Lung (tissue), 11 donors: ENCODE measurements at regions not wholly inside any gene's neighbourhood (a gene's known extent, or its start where the extent isn't known, plus 50 kb on each side); places are given as distances from the start of the nearest gene placed in this dataset.
"Not testable (repeated sequence)": the region's sequence is repeated elsewhere in the genome, so short reads cannot be mapped to it uniquely, and the experiment has no call there.

Experiments used
- ATAC-seq: fragments of 200-7000 bp; cut with Tn5 transposase; one replicate; pipeline ENCODE4 v1.9.1; 2020; ENCODE audit warnings: moderate number of reproducible peaks; ENCODE audit not compliant: insufficient read depth, low FRiP score
- DNase-seq, 3 donors: peaks; one replicate each; pipeline ENCODE4 v3.0.0-alpha.2; 2013 to 2017
- H3K27ac ChIP-seq, 2 donors: one replicate each; pipeline ENCODE4 v1.5.1; 2013; ENCODE audit warnings: mild to moderate bottlenecking in 2 of 2, moderate library complexity in 2 of 2, control low read depth in 1 of 2, inconsistent platforms in 1 of 2, low read depth in 1 of 2, low read length in 1 of 2
- H3K27me3 ChIP-seq, 3 donors: one replicate each; pipeline ENCODE4 v1.5.1; 2013; ENCODE audit warnings: low read length in 2 of 3; ENCODE audit not compliant: control insufficient read depth in 3 of 3, insufficient read depth in 3 of 3
- H3K36me3 ChIP-seq, 4 donors: one replicate each; pipeline ENCODE4 v1.5.1; 2013; ENCODE audit warnings: low read length in 4 of 4, mild to moderate bottlenecking in 1 of 4, moderate library complexity in 1 of 4; ENCODE audit not compliant: control insufficient read depth in 4 of 4, insufficient read depth in 4 of 4
- H3K4me1 ChIP-seq, 5 donors: one replicate each; pipeline ENCODE4 v1.5.1; 2013; ENCODE audit warnings: low read length in 5 of 5, mild to moderate bottlenecking in 2 of 5, moderate library complexity in 1 of 5; ENCODE audit not compliant: control insufficient read depth in 5 of 5, insufficient read depth in 5 of 5
- H3K4me3 ChIP-seq: one replicate; pipeline ENCODE4 v1.5.1; 2013; ENCODE audit warnings: mild to moderate bottlenecking, control low read depth, moderate library complexity
- H3K9ac ChIP-seq, 2 donors: one replicate each; pipeline ENCODE4 v1.5.1; 2013; ENCODE audit warnings: low read length in 2 of 2, control low read depth in 1 of 2; ENCODE audit not compliant: insufficient read depth in 1 of 2
- H3K9me3 ChIP-seq, 4 donors: one replicate each; pipeline ENCODE4 v1.5.1; 2013; ENCODE audit warnings: low read length in 3 of 4, mild to moderate bottlenecking in 1 of 4, moderate library complexity in 1 of 4; ENCODE audit not compliant: control insufficient read depth in 4 of 4, insufficient read depth in 3 of 4
- WGBS, 2 donors: extraction: QIAGEN DNeasy Blood & Tissue Kit; methylation state at CpG; one replicate each; pipeline ENCODE4 v1.1.7; 2013; 5-methylcytosine and 5-hydroxymethylcytosine counted together
- TF ChIP-seq, protein P1 (sequence below): IDR thresholded peaks from 2 replicates; pipeline ENCODE4 v1.5.1; 2012; ENCODE audit warnings: mild to moderate bottlenecking; ENCODE audit errors: control extremely low read depth, extremely low read depth
- donor health status: control.
- donor health status: control.
- donor health status: Bipolar disorder and iron deficiency.
- donor health status: healthy.
- donor health status: DM: yes; HTN: yes; CAD: no.

DNA sequence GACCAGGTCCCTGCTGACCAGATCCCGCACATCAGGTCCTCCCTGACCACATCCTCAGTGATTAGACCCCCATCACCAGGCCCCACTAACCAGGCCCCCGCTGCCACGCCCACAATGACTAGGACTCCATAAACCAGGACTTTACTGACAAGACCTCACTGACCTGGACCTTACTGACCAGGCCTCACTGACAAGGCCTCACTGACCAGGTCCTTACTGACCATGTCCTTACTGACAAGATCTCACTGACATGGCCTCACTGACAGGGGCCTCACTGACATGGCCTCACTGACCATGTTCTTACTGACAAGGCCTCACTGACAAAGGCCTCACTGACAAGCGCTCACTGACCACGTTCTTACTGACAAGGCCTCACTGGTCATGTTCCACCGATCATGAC, 107.9 kb upstream of the TEKT4 start:
- TF ChIP-seq, protein P1, sequence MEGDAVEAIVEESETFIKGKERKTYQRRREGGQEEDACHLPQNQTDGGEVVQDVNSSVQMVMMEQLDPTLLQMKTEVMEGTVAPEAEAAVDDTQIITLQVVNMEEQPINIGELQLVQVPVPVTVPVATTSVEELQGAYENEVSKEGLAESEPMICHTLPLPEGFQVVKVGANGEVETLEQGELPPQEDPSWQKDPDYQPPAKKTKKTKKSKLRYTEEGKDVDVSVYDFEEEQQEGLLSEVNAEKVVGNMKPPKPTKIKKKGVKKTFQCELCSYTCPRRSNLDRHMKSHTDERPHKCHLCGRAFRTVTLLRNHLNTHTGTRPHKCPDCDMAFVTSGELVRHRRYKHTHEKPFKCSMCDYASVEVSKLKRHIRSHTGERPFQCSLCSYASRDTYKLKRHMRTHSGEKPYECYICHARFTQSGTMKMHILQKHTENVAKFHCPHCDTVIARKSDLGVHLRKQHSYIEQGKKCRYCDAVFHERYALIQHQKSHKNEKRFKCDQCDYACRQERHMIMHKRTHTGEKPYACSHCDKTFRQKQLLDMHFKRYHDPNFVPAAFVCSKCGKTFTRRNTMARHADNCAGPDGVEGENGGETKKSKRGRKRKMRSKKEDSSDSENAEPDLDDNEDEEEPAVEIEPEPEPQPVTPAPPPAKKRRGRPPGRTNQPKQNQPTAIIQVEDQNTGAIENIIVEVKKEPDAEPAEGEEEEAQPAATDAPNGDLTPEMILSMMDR, result no peak
- Histone ChIP-seq H3K9me3 (peaks cover 0 to 3% (median 0%) of the 10 kb centered on the region in 4 donors), H3K27ac (no peak overlapping the region), H3K36me3 (no peaks in the 10 kb centered on the region), H3K4me1 (no peaks in the 10 kb centered on the region), H3K27me3 (no peaks in the 10 kb centered on the region), H3K9ac (no peak overlapping the region), H3K4me3 (no peak overlapping the region)
- 88 to 89% methylated on average over 6 of the region's 6 CpGs for WGBS, 2 donors
- no peak for DNase-seq
- ATAC-seq, result no peak

DNA sequence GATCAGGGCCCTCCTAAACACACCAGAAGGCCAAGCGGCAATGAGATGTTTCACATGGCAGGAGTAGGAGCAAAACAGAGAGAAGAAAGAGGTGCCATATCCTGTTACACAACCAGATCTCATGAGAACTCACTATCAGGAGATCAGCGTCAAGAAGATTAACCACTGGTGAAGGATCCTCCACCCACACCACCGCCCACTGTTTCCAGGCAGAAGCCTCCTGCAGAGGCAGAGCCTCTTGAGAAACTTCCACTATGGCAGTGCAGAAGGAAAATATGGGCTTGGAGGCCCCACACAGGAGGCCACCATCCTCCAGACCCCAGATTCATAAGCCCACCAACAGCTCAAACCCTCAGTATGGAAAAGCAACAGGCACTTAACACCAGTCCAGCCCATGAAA, 106.9 kb upstream of the TEKT4 start:
- WGBS, 2 donors, result 81 to 86% methylated on average over 3 of the region's 3 CpGs
- not testable (repeated sequence) for ATAC-seq

DNA sequence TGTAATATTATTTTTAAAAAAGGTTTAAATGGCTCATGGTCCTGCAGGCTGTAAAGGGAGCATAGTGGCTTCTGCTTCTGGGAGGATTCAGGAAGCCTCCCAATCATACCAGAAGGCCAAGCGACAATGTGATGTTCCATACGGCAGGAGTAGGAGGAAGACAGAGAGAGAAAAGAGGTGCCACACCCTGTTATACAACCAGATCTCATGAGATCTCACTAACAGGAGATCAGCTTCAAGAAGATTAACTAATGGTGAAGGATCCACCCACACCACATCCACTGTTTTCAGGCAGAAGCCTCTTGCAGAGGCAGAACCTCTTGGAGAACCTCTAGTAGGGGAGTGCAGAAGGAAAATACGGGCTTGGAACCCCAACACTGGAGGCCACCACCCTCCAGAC, 103.9 kb upstream of the TEKT4 start:
- no peak overlapping the region for H3K9ac ChIP-seq

More for the DNA sequence above, 106.9 kb upstream of the TEKT4 start:
- not testable (repeated sequence) for H3K4me1 ChIP-seq, H3K36me3 ChIP-seq, H3K27ac ChIP-seq, H3K27me3 ChIP-seq, H3K4me3 ChIP-seq, H3K9ac ChIP-seq, H3K9me3 ChIP-seq, DNase-seq

DNA sequence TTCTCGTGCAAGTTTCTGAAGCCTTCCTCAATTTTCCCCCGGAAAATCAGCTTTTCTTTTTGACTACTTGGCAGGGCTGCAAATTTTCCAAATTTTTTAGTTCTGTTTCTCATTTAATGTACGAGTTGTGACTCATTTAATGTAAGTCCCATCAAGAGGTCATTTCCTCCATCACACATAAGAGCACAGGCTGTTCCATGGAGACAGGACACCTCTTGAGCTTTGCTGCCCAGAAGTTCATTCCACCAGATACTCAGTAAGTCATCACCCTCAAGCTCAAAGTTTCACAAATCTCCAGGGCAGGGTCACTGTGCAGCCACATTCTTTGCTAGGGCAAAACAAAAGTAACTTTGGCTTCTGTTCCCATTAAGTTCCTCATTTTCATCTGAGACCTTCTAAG, 101.5 kb upstream of the TEKT4 start:
- TF ChIP-seq, protein P1, result no peak
- no peak overlapping the region for H3K9ac ChIP-seq
- peaks cover 0 to 2% (median under 1%) of the 10 kb centered on the region in 4 donors for H3K9me3 ChIP-seq
- no peak overlapping the region for H3K27ac ChIP-seq
- no peak overlapping the region for H3K4me3 ChIP-seq
- no peak for ATAC-seq
- H3K27me3 ChIP-seq, result no peaks in the 10 kb centered on the region
- WGBS, 2 donors, result 79 to 81% methylated on average over 3 of the region's 3 CpGs
- H3K36me3 ChIP-seq, result no peaks in the 10 kb centered on the region
- no peak for DNase-seq
- H3K4me1 ChIP-seq, result no peaks in the 10 kb centered on the region

More for the DNA sequence above, 103.9 kb upstream of the TEKT4 start:
- Histone ChIP-seq H3K4me3 (no peak overlapping the region), H3K27me3 (no peaks in the 10 kb centered on the region), H3K36me3 (no peaks in the 10 kb centered on the region), H3K9me3 (peaks cover 0 to 5% (median 1%) of the 10 kb centered on the region in 4 donors), H3K27ac (no peak overlapping the region), H3K4me1 (no peaks in the 10 kb centered on the region)
- WGBS, 2 donors, result 89 to 90% methylated on average over 3 of the region's 3 CpGs
- TF ChIP-seq, protein P1, result no peak
- no peak for ATAC-seq
- no peak for DNase-seq
